NCI-H2029 treated with DMSO at 0.1 percent for 48 hours (cell line): ENCODE measurements at regions not wholly inside any gene's neighbourhood (a gene's known extent, or its start where the extent isn't known, plus 50 kb on each side); places are given as distances from the start of the nearest gene placed in this dataset.

Source experiments
- DNase-seq: peaks from one replicate; lab custom pipeline; 2025; lab: John Stamatoyannopoulos, UW

DNA sequence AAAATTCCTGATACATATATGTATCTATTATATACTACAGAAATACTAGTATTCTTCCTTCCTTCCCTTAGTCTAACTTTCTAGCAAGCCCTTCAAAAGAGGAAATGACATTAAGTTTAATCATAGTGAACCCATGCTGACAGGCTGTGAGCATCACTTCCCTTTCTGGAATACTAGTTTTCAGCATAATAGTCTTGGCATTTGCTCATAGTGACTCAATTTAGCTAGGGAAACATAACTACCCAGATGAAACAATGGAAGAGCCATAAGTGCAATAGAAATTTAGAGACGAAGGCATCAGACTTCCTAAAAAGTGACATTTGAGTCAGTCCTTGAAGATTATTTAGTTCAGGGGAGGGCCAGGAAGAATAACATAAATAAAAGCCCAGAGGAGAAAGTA, 184.5 kb upstream of the CRY1 start:
- no peak for DNase-seq

DNA sequence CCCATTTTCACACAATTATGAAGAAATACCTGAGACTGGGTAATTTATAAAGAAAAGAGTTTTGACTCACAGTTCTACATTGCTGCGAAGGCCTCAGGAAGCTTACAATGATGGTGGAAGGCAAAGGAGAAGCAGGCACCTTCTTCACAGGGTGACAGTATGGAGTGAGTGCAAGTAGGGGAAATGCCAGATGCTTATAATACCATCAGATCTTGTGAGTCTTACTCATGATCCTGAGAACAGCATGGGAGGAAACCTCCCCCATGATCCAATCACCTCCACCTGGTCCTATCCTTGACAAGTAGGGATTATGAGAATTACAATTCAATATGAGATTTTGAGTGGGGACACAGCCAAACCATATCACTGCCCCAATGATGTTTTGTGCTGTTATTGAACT, 189.3 kb upstream of the CRY1 start:
- DNase-seq: no peak

- no peak for DNase-seq
These were observed 190.3 kb upstream of the CRY1 start for GRCh38 chr12:107283652-107284051.

DNA sequence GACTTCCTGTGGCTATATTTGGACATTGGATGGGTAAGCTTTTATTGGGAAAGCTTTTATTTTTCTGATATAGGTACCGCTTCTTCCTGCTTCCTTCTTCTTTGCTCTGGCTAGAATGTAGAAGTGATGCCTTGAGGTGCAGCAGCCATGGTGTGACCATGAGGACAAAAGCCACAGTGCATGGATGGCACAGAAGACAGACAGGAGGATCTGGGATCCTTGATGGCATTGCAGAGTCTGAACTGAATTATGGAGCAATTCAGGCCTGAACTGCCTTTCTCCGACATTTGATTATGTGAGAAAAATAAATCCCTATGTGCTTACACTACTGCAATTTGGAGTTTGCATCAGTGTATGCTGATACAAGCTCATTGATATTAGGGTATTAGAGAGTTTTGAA, 191.3 kb upstream of the CRY1 start:
- DNase-seq: no peak

DNA sequence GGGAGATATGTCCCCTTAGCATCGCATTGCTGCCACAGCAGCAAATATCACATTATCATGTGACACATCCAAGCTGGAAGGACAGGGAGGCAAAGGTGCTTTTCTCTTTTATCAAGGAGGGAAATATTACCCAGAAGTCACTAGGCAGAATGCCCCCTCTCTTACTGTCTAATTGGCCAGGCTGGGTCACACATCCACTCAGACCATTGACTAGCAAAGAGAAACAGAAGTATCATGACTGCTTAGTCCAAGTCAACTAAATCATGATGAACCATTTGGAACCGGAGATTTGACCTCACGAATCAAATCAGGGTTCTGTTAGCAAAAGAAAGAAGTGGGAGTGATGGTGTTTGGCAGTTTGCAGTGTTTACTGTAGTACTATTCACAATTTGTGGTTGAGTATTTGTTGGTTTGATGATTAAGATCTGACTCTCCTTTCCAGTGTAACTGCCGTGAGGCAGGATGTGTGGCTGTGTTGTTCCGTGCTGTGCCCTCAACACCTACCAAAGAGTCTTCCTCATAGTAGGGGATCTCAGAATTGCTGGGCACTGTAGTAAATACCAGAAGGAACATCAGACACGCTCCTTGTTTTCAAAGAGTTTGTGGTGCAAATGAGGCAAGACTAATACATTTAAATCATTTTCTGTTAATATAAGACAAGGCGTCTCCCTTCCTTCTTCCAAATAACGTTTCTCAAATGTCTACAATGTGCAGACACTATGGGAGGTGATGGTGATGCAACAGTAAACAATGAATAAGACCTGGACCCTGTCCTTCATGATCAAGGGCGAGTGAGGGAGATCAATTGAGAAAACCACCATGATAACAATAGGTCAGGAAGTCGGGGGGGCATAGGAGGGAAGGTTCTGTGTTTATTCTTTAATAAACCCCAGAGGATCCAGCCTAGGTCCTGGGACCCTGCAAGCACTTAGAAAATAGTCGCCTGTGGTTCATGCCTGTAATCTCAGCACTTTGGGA, 194.4 kb upstream of the CRY1 start:
- DNase-seq: no peak

DNA sequence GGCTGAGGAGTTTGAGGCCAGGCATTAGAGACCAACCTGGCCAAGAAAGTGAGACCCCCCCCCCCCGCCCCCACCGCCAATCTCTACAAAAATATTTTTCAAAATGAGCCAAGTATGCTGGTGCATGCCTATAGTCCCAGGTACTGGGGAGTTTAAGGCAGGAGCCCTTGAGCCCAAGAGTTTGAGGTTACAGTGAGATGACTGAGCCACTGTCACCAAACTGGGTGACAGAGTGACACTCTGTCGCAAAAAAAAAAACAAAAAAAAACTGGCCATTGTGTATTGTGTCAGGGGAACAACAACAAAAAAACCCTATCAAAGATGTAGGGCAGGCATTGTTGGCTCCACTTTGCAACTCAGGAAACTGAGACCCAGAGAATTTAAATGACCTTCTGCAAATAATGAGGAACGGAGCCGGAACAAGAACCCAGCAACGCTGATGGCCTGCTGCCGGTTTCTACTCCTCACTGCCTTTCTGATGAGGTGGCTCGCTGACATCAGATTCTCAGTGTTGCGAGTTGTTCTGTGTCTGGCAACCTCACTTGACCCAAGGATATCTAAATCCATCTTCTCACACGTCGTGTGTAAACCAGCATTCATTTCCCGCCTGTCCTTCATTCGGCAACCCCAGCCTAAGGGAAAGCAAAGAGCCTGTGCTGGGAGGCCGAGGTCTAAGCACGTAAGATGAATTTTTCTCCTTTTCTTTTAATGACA, 195.2 kb upstream of the CRY1 start:
- no peak for DNase-seq

DNA sequence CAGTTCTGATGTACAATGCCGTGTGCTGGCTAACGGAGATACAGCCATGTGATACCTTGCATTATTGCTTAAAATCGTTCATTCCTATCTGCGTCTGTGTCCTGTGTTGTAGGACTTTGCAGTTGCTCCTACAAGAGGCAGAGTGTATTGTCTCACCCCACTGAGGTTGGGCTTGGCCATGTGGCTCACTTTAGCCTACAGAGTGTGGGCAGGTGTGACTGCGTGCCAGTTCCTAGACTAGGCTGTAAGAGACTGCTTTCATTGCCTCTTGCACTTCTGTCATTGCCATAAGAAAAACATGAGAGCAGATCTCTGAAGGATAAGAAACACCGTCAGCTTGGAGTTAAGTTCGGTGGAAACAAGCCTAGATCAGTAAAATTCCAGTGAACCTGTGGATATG, 197.7 kb upstream of the CRY1 start:
- DNase-seq: no peak

DNA sequence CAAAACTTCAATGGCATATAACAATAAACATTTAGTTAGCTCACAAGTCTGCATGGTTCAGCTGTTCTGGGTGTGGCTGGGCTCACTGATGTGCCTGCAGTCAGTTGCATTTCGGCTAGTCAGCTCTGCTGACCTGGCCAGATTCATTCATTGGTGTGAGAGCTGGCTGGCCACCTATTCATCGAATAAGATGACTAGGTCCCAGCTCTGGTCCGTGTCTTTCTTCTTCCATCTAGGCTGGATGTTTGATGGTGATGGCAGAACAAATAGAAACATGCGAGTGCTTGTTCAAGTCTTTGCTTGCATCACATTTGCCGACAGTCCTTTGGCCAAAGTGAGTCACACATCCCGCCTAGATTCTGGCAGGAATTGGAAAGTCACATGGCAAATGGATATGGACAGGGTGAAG, 203.3 kb upstream of the CRY1 start:
- no peak for DNase-seq

DNA sequence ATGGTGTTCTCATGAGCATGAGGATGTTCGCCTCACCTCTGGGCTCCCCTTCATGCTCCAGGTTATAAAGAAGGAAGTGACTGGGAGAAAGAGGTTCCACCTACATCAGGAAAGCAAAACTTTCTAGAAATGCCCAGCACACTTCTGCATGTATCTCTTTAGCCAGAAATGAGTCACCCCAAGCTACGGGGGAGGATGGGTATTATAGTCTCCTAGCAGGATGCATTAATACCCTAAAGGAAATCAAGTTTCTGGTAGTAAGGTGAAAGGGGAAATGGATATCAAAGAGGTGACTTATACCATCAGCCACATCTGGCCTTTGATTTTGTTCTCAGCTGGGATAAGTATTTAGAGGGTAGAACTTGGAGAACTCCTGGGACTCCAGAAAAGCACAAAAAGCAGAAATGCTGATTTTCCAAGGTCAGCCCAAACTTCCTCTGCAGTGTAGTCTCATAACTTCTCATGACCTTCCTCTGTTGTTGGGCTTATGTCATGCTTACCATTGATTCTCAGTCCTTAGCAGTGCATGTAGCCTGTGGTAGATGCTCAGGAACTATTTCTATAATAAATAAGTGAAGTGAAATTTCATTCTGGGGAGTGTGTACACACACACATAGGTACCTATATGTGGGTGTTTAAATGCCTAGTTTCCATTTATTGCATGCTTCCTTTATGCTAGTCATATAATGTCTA, 209.4 kb upstream of the CRY1 start:
- DNase-seq: no peak

- DNase-seq: no peak
These were observed 211.5 kb upstream of the CRY1 start for GRCh38 chr12:107304588-107305532.

GRCh38 chr12:107306141-107306659, 212.9 kb upstream of the CRY1 start:
- no peak for DNase-seq

DNA sequence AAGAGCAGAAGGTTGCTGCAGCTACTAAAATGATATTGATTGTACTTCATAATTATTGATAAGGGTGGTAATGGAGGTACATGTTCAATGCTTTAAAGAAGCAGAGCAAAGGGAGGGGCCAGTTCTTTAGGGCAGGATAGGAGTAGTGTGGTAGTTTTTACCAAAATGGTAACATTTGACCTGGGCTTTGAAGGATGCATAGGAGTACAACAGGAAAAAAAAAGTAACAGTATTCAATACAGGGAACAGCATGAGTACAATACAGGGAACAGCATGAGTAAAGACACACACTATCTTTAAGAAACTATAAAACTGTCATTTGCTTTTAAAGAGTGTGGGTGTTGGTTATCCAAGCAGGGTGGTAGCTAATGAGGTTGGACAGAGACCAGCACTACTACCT, 215.0 kb upstream of the CRY1 start:
- no peak for DNase-seq

GRCh38 chr12:107309020-107309419, 215.7 kb upstream of the CRY1 start:
- DNase-seq: no peak

DNA sequence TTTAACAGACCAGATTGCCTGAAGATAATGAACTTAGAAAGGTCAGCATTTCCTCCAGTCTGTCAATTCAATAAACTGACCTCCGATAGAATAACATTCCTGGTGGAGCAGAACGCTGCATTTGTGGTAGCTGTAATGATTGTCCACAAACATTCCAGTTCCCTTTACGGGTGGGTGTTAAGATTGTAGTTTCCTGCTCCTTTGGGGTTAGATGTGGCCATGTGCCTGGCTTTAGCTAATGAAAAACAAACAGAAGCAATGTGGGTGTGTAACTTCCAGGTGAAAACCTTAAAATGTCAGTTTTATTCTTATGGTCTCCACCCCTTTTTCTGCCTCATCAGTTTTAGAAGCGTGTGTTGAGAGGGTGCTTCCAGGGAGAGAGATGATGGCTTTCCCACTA, 217.3 kb upstream of the CRY1 start:
- DNase-seq: peak; percentile 15

DNA sequence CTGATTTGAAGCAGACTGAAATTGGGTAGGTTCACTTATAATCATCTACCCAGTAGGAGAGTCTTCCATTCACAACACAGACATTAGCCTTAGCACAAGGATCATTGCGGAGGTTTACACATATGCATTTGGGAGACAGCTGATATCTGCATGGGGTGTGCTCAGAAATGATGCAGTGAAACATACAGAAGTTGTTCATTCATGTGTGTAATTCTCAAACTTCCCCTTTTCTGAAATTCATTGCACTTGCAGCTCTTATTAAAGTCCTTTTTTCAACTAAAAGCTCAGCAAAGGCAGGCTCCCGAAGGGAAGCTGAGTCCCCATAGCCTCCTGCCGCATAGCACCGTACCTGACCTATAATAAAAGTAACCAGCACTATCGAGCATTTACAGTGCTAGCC, 218.3 kb upstream of the CRY1 start:
- DNase-seq: no peak

GRCh38 chr12:107317751-107318555, 224.6 kb upstream of the CRY1 start:
- DNase-seq: peak; percentile 52

- no peak for DNase-seq
These were observed 225.1 kb upstream of the CRY1 start for GRCh38 chr12:107318556-107318805.

GRCh38 chr12:107318806-107319532, 225.6 kb upstream of the CRY1 start:
- peak; percentile 26 for DNase-seq

GRCh38 chr12:107319533-107320032, 226.2 kb upstream of the CRY1 start:
- no peak for DNase-seq
